GM21360 (cell line): ENCODE measurements at regions not wholly inside any gene's neighbourhood (a gene's known extent, or its start where the extent isn't known, plus 50 kb on each side); places are given as distances from the start of the nearest gene placed in this dataset.

ENCODE experiments used
- ATAC-seq: cut with Tn5 transposase; IDR thresholded peaks from one replicate; pipeline ENCODE4 v1.9.1; 2021; ENCODE audit warnings: mild to moderate bottlenecking, moderate library complexity; ENCODE audit not compliant: unreplicated experiment

DNA sequence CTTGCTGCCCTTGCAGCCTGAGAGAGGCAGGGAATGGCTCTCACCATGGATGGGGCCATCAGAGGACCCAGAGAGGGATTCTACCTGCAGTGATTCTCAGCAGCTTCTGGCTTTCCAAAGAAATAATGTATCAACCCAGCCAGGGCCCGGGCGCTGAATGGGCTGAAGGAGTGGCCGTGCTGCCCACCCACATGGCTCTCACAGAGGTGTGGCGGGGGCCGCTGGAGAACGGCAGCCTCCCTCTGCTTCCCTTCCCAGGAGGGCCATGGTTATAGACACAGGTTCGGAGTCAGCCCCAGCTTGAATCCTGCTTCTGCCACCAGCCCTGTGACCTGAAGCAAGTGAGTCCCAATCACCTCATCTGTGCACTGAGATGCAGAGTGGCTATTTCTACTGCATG, 82.7 kb downstream of the THAP12 start:
- ATAC-seq, result no peak

DNA sequence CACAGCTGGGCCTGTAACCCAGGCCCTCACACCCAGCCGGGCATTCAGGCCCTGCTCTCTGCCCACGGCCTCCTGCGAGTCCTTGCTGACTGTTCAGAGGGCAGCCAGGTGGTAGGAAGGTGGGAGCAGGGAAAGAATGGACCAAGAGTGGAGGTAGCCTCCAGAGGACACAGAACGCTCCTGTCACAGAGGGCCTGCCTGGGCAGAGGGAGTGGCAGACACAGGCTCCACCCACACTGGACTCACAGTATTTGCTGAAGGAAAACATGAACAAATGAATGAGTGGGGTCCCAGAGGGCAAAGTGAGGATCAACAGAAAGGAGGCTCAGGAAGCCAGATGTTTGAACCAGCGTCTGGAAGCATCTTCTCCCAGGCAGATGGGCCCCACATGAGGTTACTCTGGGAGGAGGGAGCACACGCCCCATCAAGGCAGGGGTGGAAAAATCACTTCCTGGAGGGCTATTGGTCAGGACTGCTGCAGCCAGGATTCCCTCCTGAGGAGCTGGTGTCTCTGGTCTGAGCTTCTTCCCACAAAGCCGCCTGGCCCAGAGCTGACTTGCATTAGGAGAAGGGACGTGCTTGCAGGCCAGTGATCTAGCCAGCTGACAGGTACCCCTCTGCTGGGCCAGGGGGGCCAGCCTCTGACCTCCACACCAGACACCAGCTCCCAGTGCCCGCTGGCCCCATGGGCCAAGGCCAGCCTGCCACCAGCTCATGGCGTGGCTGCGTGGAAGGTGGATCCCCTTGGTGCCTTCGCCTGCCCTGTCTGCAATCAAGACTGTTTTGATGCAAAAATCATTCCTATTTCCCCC, 84.0 kb downstream of the THAP12 start:
- no peak for ATAC-seq

DNA sequence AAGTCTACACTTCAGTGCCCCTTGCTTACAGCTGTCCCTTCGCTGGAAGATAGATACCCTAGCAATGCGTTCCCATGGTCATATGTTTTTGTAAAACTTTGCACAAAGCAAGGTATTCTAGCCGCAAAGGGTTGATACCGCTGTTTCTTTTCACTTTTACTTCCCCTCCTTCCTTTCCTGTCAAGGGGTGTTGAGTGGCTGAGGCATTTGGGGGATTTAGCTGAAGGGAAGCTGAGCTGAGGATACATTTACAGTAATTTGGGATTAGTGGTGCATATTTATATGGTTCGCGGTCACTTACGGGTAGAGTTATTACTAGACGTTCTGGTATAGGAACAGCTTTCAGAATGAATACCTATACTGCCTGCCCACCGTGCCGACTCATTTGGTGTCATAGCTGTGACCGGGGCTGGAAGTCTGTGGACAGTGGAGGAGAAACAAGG, 86.9 kb upstream of the WNT11 start:
- peak; percentile 72 for ATAC-seq

DNA sequence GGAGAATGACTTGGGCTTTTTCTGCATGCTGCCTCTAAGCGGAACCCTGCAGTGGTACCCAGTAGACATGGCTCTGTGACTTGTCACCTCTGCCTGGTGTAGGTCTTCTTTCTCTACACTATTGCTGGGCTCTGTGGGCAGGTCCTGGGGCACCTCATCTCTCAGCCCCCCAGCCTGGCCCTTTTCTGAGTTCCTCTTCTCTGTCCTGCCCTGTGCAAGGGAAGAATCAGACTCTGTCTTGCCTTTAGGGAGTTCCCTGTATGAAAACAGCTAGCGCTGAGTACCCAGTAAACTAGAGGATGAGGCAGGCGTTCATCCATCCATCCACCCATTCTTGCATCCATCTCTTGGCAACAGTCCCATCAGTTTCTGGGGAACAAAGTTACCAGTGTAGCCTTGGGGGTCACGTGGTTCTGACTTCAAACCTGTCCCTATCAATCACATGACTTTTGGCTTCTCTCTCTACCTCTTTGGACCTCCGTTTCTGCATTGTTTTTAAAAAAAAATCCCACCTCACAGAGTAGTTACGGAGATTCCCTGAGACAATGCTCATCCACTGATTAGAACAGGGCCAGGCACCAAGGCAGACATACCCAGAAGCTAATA, 86.4 kb upstream of the WNT11 start:
- ATAC-seq, result no peak

- no peak for ATAC-seq
These were observed 85.5 kb upstream of the WNT11 start for GRCh38 chr11:76291576-76292526.

- no peak for ATAC-seq
These were observed 82.1 kb upstream of the WNT11 start for GRCh38 chr11:76288166-76288980.

DNA sequence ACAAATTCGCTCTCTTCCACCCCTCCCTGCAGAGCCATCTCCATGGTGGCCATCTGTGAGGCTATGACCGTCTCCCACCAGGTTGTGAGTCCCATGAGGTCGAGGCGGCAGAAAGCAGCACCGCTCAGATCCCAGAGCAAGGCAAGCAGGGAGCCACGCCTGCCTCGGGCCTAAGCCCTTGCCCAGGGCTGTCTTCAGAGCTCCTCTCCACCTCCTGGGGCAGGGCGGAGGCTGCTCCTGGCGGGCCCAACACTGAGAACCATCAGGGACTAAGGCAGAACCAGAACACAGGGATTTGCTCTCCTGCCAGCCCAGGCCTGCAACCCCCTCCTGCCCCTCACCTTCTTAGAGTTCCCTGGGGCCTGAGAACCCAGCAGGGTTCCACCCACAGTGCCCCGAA, 80.9 kb upstream of the WNT11 start:
- no peak for ATAC-seq

GRCh38 chr11:76285397-76286104, 79.2 kb upstream of the WNT11 start:
- no peak for ATAC-seq

DNA sequence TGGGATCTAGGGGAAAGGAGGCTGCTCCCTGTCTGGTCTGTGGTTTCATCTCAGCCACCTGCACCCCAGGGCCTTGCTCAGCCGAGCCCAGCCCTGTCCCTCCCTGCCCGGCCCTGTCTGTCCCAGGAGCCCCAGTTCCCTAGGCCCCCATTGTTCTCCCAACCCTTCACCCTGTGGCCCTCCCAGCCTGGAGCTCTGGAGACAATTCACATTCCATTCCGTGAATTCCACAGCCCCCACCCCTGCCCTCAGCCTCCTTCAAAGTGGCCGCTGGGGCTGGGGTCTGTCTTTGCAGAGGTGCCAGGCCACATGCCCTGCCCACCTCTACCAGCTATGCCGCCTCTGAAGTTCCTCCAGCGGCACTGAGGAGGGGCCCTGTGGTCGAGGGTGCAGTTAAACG, 77.9 kb upstream of the WNT11 start:
- no peak for ATAC-seq

DNA sequence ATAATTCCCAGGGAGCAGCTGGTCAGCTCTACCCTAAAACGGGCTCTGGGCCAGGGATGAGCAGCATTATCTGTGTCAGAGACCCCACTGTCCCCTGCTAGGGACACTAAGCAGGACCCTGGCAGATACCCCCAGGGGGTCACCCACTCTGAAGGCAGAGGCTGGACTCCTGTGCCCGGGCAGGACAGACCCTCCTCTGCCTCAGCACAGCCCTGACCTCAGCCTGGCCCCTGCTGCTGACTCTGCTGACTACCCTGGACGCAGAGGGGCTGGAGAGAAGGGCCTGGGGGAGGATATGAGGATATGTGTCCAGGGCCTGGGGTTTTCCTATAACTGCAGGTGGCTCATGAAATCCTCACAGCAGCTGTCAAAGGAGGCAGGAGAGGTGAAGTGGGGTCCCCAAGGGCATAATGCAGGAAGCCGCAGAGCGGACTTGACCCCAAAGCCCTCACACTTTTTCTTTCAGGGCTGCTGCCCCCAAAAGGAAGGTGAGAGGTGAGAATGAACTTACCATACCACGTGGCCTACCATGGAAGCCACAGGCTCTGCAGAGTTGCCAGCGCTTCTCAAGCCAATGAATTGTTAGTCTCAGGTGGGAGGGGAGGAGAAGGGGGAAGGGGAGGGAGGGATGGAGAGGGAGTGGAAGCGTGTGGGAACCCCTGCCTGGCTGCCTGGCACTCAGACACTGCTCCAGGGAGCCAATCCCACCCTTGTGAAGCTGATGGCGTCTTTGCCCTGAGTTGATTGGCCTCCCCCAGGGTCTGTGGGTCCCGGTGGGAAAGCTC, 76.7 kb upstream of the WNT11 start:
- ATAC-seq, result no peak

DNA sequence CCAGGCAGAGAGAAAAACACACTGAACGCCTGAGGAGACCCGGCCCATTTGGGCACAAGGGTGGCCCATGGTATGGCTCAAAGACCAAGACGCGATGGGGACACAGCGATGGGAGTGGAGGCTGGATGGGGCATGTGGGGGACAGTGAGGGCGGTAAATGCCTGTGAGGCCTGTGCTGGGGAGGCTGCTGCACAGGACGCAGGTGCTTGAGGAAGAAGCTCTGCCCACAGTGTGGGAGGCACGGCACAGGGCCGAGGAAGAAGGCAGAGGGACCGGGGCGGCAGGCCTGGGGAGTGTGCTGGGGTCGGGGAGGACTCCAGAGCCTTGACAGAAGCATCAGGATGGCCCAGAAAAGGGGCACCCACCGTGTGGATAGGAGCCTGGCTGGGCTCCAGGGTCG, 75.9 kb upstream of the WNT11 start:
- ATAC-seq, result no peak

DNA sequence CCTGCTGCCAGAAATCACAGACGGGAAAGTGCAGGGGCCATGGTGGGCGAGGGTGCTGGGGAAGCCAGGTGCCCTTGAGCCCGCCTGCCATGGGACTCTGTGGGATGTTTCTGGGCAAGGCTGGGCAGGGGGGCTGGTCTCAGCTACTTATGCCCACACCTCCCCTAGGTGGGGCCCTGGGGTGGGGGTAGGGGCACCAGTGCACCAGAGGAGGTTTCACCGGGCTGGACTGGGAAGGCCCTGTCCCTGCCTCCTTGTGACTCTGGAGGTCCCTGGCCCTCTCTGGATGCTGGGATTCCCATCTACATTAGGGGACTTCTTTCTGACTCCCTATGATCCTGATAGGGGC, 75.2 kb upstream of the WNT11 start:
- no peak for ATAC-seq

- ATAC-seq, result no peak
These were observed 74.7 kb upstream of the WNT11 start for GRCh38 chr11:76280882-76281557.

DNA sequence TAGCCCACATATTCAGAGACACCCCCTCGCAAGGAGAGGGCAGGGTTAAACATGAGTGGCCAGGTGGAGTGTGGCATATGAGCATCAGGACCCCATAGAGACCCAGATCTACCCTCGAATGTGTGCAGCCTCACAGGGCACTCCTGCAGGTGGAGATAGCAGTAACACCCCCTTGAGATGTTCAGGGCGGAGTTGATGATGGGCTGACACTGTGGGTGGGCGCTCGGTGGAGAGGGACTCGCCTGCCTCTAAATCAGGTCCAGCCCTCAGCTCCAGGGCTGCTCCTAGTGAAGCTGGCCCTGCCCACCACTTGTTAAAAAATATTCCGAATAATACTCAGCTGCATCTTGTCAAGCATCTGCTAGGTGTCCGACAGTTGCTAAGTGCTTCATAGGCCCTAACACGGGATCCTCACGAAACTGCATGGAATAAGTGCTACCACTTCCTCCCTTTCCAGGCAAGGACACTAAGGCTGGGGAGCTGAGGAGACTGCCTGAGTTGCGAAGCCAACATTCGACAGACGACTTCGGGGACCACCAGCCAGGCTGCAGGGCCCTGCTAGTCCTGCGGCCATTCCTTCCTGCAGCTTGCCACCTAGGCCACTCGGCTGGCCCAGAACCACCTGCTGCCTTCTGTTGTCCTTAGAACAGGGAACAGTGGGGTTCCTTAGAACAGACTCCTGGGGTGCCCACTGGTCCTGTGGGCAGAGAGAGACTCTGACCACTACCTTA, 74.0 kb upstream of the WNT11 start:
- no peak for ATAC-seq

DNA sequence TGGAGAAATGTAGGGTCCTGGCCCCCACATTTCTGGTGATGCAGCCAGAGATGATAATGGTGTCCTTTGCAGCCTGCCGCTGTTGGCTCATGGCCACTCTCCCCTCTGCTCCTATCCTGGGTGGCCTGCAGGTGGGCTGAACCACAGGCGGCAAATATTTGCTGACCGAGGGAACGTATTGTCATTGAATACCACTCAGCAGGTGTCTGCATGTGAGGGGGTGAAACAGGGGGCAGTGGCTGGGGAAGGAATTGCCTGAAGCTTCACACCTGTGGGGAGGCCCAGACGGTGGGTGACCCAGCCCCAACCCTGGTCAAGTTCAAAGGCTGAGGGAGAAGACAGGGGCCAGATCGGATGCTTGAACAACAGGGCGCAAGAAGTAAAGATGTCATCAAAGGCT, 73.3 kb upstream of the WNT11 start:
- ATAC-seq, result no peak

- no peak for ATAC-seq
These were observed 72.7 kb upstream of the WNT11 start for GRCh38 chr11:76279038-76279437.

- ATAC-seq, result no peak
These were observed 72.2 kb upstream of the WNT11 start for GRCh38 chr11:76278526-76278925.
